GM13977 (cell line): ENCODE measurements at regions not wholly inside any gene's neighbourhood (a gene's known extent, or its start where the extent isn't known, plus 50 kb on each side); places are given as distances from the start of the nearest gene placed in this dataset.
A peak's percentile ranks its signal among the peaks of the same experiment; 100 is the strongest.
"Not testable (repeated sequence)": the region's sequence is repeated elsewhere in the genome, so short reads cannot be mapped to it uniquely, and the experiment has no call there.

ENCODE experiments used
- DNase-seq: peaks from one replicate; pipeline ENCODE4 v3.0.0; 2012; ENCODE audit warnings: low spot score
- in situ Hi-C: fragments of 300-500 bp; cut with MboI; formaldehyde crosslinking; loops from one replicate; pipeline ENCODE4 v1.12.0; 2022; ENCODE audit warnings: low sequenced_read_pairs, low pct_unique_long_range_greater_than_20kb, mixed read lengths, inconsistent platforms; ENCODE audit not compliant: unreplicated experiment
- TF ChIP-seq, protein P1 (sequence below): IDR thresholded peaks from 2 replicates; pipeline ENCODE4 v1.5.1; 2012; ENCODE audit warnings: mild to moderate bottlenecking, control low read depth; ENCODE audit not compliant: insufficient read depth; ENCODE audit errors: extremely low read depth, missing control alignments

GRCh38 chr5:143525176-143525575 is 121.7 kb upstream of the NR3C1 start:
- DNase-seq = no peak
- TF ChIP-seq, protein P1, sequence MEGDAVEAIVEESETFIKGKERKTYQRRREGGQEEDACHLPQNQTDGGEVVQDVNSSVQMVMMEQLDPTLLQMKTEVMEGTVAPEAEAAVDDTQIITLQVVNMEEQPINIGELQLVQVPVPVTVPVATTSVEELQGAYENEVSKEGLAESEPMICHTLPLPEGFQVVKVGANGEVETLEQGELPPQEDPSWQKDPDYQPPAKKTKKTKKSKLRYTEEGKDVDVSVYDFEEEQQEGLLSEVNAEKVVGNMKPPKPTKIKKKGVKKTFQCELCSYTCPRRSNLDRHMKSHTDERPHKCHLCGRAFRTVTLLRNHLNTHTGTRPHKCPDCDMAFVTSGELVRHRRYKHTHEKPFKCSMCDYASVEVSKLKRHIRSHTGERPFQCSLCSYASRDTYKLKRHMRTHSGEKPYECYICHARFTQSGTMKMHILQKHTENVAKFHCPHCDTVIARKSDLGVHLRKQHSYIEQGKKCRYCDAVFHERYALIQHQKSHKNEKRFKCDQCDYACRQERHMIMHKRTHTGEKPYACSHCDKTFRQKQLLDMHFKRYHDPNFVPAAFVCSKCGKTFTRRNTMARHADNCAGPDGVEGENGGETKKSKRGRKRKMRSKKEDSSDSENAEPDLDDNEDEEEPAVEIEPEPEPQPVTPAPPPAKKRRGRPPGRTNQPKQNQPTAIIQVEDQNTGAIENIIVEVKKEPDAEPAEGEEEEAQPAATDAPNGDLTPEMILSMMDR = no peak
- in situ Hi-C loops = no loop called here

DNA sequence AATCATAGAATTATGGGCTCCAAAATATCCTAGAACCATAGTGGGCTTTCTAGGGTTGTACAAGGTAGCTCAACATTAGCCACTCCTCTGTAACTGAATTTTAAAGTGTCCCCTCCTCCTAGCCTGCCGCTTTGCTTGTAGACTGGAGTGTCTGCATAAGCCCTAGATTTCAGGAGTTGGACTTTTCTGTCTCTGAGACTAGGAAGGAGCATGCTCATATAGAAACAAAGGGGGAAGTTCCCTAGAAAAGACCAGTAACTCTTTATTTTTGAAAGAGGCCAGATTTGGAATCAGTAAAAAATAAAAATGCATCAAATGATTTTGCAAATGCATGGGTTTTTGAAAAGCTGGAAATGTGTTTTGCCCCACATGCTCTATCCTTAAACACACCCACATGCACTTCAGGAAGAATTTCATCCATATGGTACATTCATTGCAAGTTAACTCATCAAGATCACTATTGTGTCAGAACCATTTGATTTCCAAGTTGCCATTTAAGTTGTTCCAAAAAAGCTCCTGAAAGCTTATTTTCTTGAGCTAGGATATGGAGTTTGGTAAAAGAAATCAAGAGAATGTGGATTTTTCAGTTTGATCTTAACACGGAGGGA is 121.0 kb upstream of the NR3C1 start:
- in situ Hi-C loops = no loop called here
- TF ChIP-seq, protein P1 = no peak

DNA sequence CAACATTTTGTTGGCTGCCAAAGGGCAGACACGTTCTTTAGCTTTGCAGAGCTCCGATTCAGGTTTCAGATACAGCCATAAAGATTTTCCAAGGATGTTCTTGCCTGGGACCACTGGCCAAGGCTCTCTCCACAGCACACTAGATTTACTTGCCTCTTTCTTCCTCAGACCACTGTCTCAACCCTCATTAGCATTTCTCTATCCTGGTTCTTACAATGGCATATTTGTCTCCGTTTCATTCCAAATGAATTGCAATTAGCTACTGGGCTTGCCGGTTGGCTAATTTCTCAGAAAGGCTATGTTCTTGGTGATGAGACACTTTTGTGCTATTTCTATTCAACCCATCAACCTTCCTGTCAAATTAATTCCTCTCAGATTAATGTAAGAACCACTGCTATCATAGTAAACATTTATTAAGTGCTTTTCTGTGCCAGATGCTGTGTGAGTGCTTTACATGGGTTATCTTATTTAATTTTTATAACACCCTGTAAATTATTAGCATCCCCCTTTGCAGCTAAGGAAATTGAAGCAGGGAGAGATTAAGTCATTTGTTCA is 118.4 kb upstream of the NR3C1 start:
- in situ Hi-C loops = no loop called here
- no peak for DNase-seq
- TF ChIP-seq, protein P1 = no peak

More for the DNA sequence above, 121.0 kb upstream of the NR3C1 start:
- peak; percentile 10 for DNase-seq

DNA sequence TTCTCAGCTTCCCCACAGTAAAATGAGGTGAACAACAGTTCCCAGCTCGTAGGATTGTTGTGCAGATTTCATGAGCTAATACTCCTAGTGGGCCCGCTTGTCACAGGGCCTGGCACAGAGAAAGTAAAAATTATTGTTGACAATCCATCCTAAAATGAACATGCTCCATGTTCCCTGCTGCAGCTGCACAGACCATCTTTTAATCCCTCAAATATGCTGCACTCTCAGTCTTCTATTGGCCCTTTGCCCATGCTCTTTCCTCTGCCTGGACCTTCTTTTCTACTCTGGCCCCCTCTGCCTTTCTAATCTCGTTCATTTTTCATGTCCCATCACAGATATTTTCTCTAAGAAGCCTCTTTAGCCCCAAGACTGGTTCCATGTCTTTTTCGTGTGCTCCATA is 117.7 kb upstream of the NR3C1 start:
- TF ChIP-seq, protein P1 = no peak
- DNase-seq = no peak
- in situ Hi-C loops = no loop called here

GRCh38 chr5:143519215-143519614 is 115.7 kb upstream of the NR3C1 start:
- in situ Hi-C loops, DNase-seq: not testable (repeated sequence)

DNA sequence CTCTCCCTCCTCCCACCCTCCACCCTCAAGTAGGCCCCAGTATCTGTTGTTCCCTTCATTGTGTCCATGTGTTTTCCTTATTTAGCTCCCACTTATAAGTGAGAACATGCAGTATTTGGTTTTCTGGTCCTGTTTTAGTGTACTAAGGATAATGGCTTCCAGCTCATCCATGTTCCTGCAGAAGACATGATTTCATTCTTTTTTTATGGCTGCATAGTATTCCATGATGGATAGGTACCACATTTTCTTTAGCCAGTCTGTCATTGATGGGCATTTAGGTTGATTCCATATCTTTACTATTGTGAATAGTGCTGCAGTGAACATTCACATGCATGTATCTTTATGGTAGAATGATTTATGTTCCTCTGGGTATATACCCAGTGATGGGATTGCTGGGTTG is 114.3 kb upstream of the NR3C1 start:
- not testable (repeated sequence) for DNase-seq

GRCh38 chr5:143516249-143516648 is 112.8 kb upstream of the NR3C1 start:
- TF ChIP-seq, protein P1 = no peak

More for the DNA sequence above, 114.3 kb upstream of the NR3C1 start:
- in situ Hi-C loops = not testable (repeated sequence)

DNA sequence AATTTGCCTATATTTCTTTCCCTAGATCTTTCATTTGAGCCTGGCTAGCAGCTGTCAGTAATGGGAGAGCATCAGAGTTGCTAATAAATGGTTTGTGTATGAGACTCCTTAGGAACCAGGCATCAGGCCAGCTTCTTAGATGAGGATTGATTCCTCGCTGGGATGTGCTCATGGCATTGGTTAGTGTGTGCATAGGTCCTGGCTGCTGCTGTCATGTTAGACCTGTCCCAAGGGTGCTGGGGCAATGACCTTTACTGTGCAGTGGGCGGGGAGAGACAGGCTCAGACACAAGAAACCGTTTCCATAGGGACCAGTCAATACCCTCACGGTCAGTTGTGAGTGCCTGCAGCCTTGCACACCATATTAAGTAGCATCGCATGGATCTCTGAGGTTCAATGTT is 112.3 kb upstream of the NR3C1 start:
- DNase-seq = no peak
- TF ChIP-seq, protein P1 = no peak
- in situ Hi-C loops = no loop called here

More at GRCh38 chr5:143516249-143516648, 112.8 kb upstream of the NR3C1 start:
- in situ Hi-C loops = no loop called here
- no peak for DNase-seq
